Naive thymus-derived CD4-positive, alpha-beta T cell (primary cell): ENCODE measurements at regions not wholly inside any gene's neighbourhood (a gene's known extent, or its start where the extent isn't known, plus 50 kb on each side); places are given as distances from the start of the nearest gene placed in this dataset.

Experiments used
- ATAC-seq: fragments of 150-1000 bp; cut with Tn5 transposase; 2 replicates; pipeline ENCODE4 v1.10.0; 2021; ENCODE audit warnings: mild to moderate bottlenecking, moderate library complexity
- CTCF ChIA-PET: fragments of 350-600 bp; sonication (Branson Sonifier 250); formaldehyde crosslinking; loops from one replicate; lab custom pipeline; 2021; ENCODE audit warnings: antibody characterized with exemption; lab: Charles Lee
- POLR2A ChIA-PET: fragments of 350-600 bp; sonication (Branson Sonifier 250); formaldehyde crosslinking; loops from one replicate; lab custom pipeline; 2021; ENCODE audit warnings: antibody characterized with exemption, inconsistent platforms; lab: Charles Lee
- DNase-seq, 9 donors: peaks; one replicate each; pipeline versions ENCODE4 v3.0.0 to v3.0.0-alpha.2; 2020 to 2022; ENCODE audit warnings: mixed read lengths in 1 of 9
- H3K27ac ChIP-seq: one replicate; pipeline ENCODE4 v1.7.0; 2013; ENCODE audit warnings: mild to moderate bottlenecking, low read depth, low read length, moderate library complexity
- H3K27me3 ChIP-seq, 2 donors: one replicate each; pipeline ENCODE4 v1.7.0; 2013; ENCODE audit warnings: low read length in 2 of 2, mild to moderate bottlenecking in 2 of 2, moderate library complexity in 2 of 2; ENCODE audit not compliant: control insufficient read depth in 2 of 2, insufficient read depth in 2 of 2
- H3K36me3 ChIP-seq, 3 experiments: 1 replicate in 2 of 3; 2 replicates in 1 of 3; pipeline ENCODE4 v1.7.0; 2013; ENCODE audit warnings: low read length in 3 of 3, mild to moderate bottlenecking in 3 of 3, moderate library complexity in 1 of 3; ENCODE audit not compliant: insufficient read depth in 3 of 3, control insufficient read depth in 2 of 3
- H3K4me1 ChIP-seq, 2 donors: one replicate each; pipeline ENCODE4 v1.7.0; 2013; ENCODE audit warnings: low read length in 2 of 2, mild to moderate bottlenecking in 2 of 2, moderate library complexity in 1 of 2; ENCODE audit not compliant: control insufficient read depth in 2 of 2, insufficient read depth in 2 of 2
- H3K4me3 ChIP-seq: 2 replicates; pipeline ENCODE4 v1.7.0; 2013; ENCODE audit warnings: mild to moderate bottlenecking, low read length
- H3K9me3 ChIP-seq, 3 experiments: 1 replicate in 2 of 3; 2 replicates in 1 of 3; pipeline ENCODE4 v1.7.0; 2013; ENCODE audit warnings: low read length in 3 of 3; ENCODE audit not compliant: control insufficient read depth in 2 of 3
- H3K27ac Mint-ChIP-seq, 9 donors: one replicate each; pipeline ENCODE4 v1.8.0; 2020 to 2022; ENCODE audit warnings: mixed read lengths in 9 of 9, mild to moderate bottlenecking in 8 of 9, moderate library complexity in 5 of 9, inconsistent platforms in 2 of 9
- H3K27me3 Mint-ChIP-seq, 5 donors: one replicate each; pipeline ENCODE4 v1.8.0; 2021 to 2022; ENCODE audit warnings: mixed read lengths in 5 of 5, mild to moderate bottlenecking in 1 of 5
- H3K36me3 Mint-ChIP-seq, 5 donors: one replicate each; pipeline ENCODE4 v1.8.0; 2020 to 2022; ENCODE audit warnings: mixed read lengths in 5 of 5, mild to moderate bottlenecking in 3 of 5, inconsistent platforms in 1 of 5
- H3K4me1 Mint-ChIP-seq, 7 donors: one replicate each; pipeline ENCODE4 v1.8.0; 2020 to 2022; ENCODE audit warnings: mixed read lengths in 7 of 7, mild to moderate bottlenecking in 3 of 7, inconsistent platforms in 1 of 7
- H3K4me3 Mint-ChIP-seq, 10 donors: one replicate each; pipeline ENCODE4 v1.8.0; 2020 to 2022; ENCODE audit warnings: mild to moderate bottlenecking in 10 of 10, mixed read lengths in 10 of 10, moderate library complexity in 6 of 10, inconsistent platforms in 2 of 10
- H3K9me3 Mint-ChIP-seq, 11 donors: one replicate each; pipeline ENCODE4 v1.8.0; 2020 to 2022; ENCODE audit warnings: mixed read lengths in 11 of 11, mild to moderate bottlenecking in 4 of 11, inconsistent platforms in 1 of 11, moderate library complexity in 1 of 11
- intact Hi-C, 2 donors: fragments of 100-400 bp; cut with micrococcal nuclease; formaldehyde crosslinking; loops; one replicate each; pipeline ENCODE4 v1.15.1; 2023

GRCh38 chr5:89044674-89045200 is 161.8 kb upstream of the MEF2C start:
- ATAC-seq (no peak), DNase-seq (no peak)
- Histone ChIP-seq H3K36me3 (no peaks in the 10 kb centered on the region), H3K4me3 (no peak overlapping the region), H3K4me1 (no peaks in the 10 kb centered on the region), H3K27me3 (no peaks in the 10 kb centered on the region), H3K27ac (no peak overlapping the region), H3K9me3 (no peaks in the 10 kb centered on the region)
- intact Hi-C loops: no loop called here
- Mint-ChIP-seq H3K27ac (no peak overlapping the region), H3K4me3 (no peak overlapping the region), H3K4me1 (peaks cover 0 to 8% (median 0%) of the 10 kb centered on the region in 7 donors), H3K9me3 (peaks cover 0 to 7% (median 0%) of the 10 kb centered on the region in 11 donors), H3K36me3 (peaks cover 0 to 3% (median 0%) of the 10 kb centered on the region in 5 donors), H3K27me3 (no peaks in the 10 kb centered on the region)
- POLR2A ChIA-PET: no interaction called here
- CTCF ChIA-PET: no interaction called here

- H3K9me3 ChIP-seq: no peaks in the 10 kb centered on the region
- H3K4me3 ChIP-seq: no peak overlapping the region
- ATAC-seq (peak; percentile 24), DNase-seq (peak in 1 of 9 donors; percentile 2)
- ChIA-PET POLR2A (no interaction called here), CTCF (interaction anchor here (0.5 kb wide), 1 partner anchor 14 kb away, joined by 3 read pairs; no protein-coding TSS in a partner anchor)
- Mint-ChIP-seq H3K27ac (no peak overlapping the region), H3K4me1 (peaks cover 0 to 8% (median 0%) of the 10 kb centered on the region in 7 donors), H3K9me3 (peaks cover 0 to 5% (median 0%) of the 10 kb centered on the region in 11 donors), H3K27me3 (no peaks in the 10 kb centered on the region), H3K4me3 (no peak overlapping the region), H3K36me3 (no peaks in the 10 kb centered on the region)
- no peaks in the 10 kb centered on the region for H3K4me1 ChIP-seq
- H3K27me3 ChIP-seq: no peaks in the 10 kb centered on the region
- intact Hi-C loops: no loop called here
- H3K27ac ChIP-seq: no peak overlapping the region
- no peaks in the 10 kb centered on the region for H3K36me3 ChIP-seq
These were observed 160.7 kb upstream of the MEF2C start for GRCh38 chr5:89043676-89044075.

- H3K27me3 Mint-ChIP-seq: no peaks in the 10 kb centered on the region
- intact Hi-C loops: no loop called here
- Histone ChIP-seq H3K4me1 (no peaks in the 10 kb centered on the region), H3K4me3 (no peak overlapping the region), H3K27me3 (no peaks in the 10 kb centered on the region), H3K36me3 (no peaks in the 10 kb centered on the region), H3K27ac (no peak overlapping the region), H3K9me3 (no peaks in the 10 kb centered on the region)
- no peak for DNase-seq
- POLR2A ChIA-PET: no interaction called here
- CTCF ChIA-PET: no interaction called here
- no peak overlapping the region for H3K4me3 Mint-ChIP-seq
- peaks cover 0 to 8% (median 0%) of the 10 kb centered on the region in 11 donors for H3K9me3 Mint-ChIP-seq
- no peak for ATAC-seq
- H3K4me1 Mint-ChIP-seq: peaks cover 0 to 8% (median 0%) of the 10 kb centered on the region in 7 donors
- no peak overlapping the region for H3K27ac Mint-ChIP-seq
- H3K36me3 Mint-ChIP-seq: no peaks in the 10 kb centered on the region
These were observed 159.8 kb upstream of the MEF2C start for GRCh38 chr5:89042746-89043145.

- H3K27me3 Mint-ChIP-seq: no peaks in the 10 kb centered on the region
- Histone ChIP-seq H3K27me3 (no peaks in the 10 kb centered on the region), H3K9me3 (no peaks in the 10 kb centered on the region), H3K4me1 (no peaks in the 10 kb centered on the region), H3K27ac (no peak overlapping the region), H3K36me3 (no peaks in the 10 kb centered on the region), H3K4me3 (no peak overlapping the region)
- ChIA-PET POLR2A (no interaction called here), CTCF (no interaction called here)
- no peaks in the 10 kb centered on the region for H3K36me3 Mint-ChIP-seq
- H3K4me3 Mint-ChIP-seq: no peak overlapping the region
- peaks cover 0 to 8% (median 0%) of the 10 kb centered on the region in 7 donors for H3K4me1 Mint-ChIP-seq
- no peak overlapping the region for H3K27ac Mint-ChIP-seq
- H3K9me3 Mint-ChIP-seq: peaks cover 0 to 8% (median 0%) of the 10 kb centered on the region in 11 donors
- intact Hi-C loops: no loop called here
- DNase-seq (no peak), ATAC-seq (no peak)
These were observed 159.0 kb upstream of the MEF2C start for GRCh38 chr5:89041976-89042375.

GRCh38 chr5:89041249-89041779 is 158.3 kb upstream of the MEF2C start:
- Histone ChIP-seq H3K27ac (no peak overlapping the region), H3K4me3 (no peak overlapping the region), H3K36me3 (no peaks in the 10 kb centered on the region), H3K27me3 (no peaks in the 10 kb centered on the region), H3K9me3 (no peaks in the 10 kb centered on the region), H3K4me1 (no peaks in the 10 kb centered on the region)
- Mint-ChIP-seq H3K36me3 (no peaks in the 10 kb centered on the region), H3K9me3 (peaks cover 0 to 8% (median 0%) of the 10 kb centered on the region in 11 donors), H3K4me1 (peaks cover 0 to 8% (median 0%) of the 10 kb centered on the region in 7 donors), H3K27me3 (no peaks in the 10 kb centered on the region), H3K27ac (no peak overlapping the region), H3K4me3 (no peak overlapping the region)
- ChIA-PET CTCF (no interaction called here), POLR2A (no interaction called here)
- DNase-seq (no peak), ATAC-seq (no peak)
- intact Hi-C loops: no loop called here

GRCh38 chr5:89036704-89037489 is 153.9 kb upstream of the MEF2C start:
- Mint-ChIP-seq H3K27me3 (no peaks in the 10 kb centered on the region), H3K27ac (no peak overlapping the region), H3K9me3 (peaks cover 0 to 8% (median 0%) of the 10 kb centered on the region in 11 donors), H3K4me1 (no peaks in the 10 kb centered on the region), H3K4me3 (no peak overlapping the region), H3K36me3 (no peaks in the 10 kb centered on the region)
- intact Hi-C loops: no loop called here
- DNase-seq (no peak), ATAC-seq (no peak)
- Histone ChIP-seq H3K36me3 (no peaks in the 10 kb centered on the region), H3K4me1 (no peaks in the 10 kb centered on the region), H3K27ac (no peak overlapping the region), H3K4me3 (no peak overlapping the region), H3K27me3 (no peaks in the 10 kb centered on the region), H3K9me3 (no peaks in the 10 kb centered on the region)
- ChIA-PET POLR2A (no interaction called here), CTCF (no interaction called here)
